H9 (cell line): ENCODE measurements at regions not wholly inside any gene's neighbourhood (a gene's known extent, or its start where the extent isn't known, plus 50 kb on each side); places are given as distances from the start of the nearest gene placed in this dataset.

Experiments
- DNase-seq: peaks from one replicate; pipeline ENCODE4 v3.0.0-alpha.2; 2017
- H2AFZ ChIP-seq: one replicate; pipeline ENCODE4 v1.6.1; 2013; ENCODE audit warnings: mild to moderate bottlenecking, low read length, control low read depth, moderate library complexity
- H2AK5ac ChIP-seq: 2 replicates; pipeline ENCODE4 v1.6.1; 2013; ENCODE audit warnings: low read length, control low read depth, mixed read lengths; ENCODE audit not compliant: insufficient read length
- H2BK120ac ChIP-seq: one replicate; pipeline ENCODE4 v1.6.1; 2013; ENCODE audit warnings: low read depth, mild to moderate bottlenecking, low read length, control low read depth, inconsistent platforms; ENCODE audit not compliant: poor library complexity, severe bottlenecking
- H2BK12ac ChIP-seq: 2 replicates; pipeline ENCODE4 v1.6.1; 2013; ENCODE audit warnings: low read length, control low read depth, mixed read lengths, low read depth; ENCODE audit not compliant: insufficient read length
- H2BK15ac ChIP-seq: 2 replicates; pipeline ENCODE4 v1.6.1; 2013; ENCODE audit warnings: low read depth, low read length, control low read depth
- H2BK20ac ChIP-seq: one replicate; pipeline ENCODE4 v1.6.1; 2013; ENCODE audit warnings: low read depth, mild to moderate bottlenecking, low read length, control low read depth, inconsistent platforms; ENCODE audit not compliant: poor library complexity, severe bottlenecking
- H2BK5ac ChIP-seq: 2 replicates; pipeline ENCODE4 v1.6.1; 2013; ENCODE audit warnings: low read length, control low read depth, mixed read lengths; ENCODE audit not compliant: insufficient read length
- H3K14ac ChIP-seq: 2 replicates; pipeline ENCODE4 v1.6.1; 2013; ENCODE audit warnings: low read length, control low read depth; ENCODE audit not compliant: insufficient read depth
- H3K18ac ChIP-seq: 2 replicates; pipeline ENCODE4 v1.6.1; 2013; ENCODE audit warnings: low read depth, mild to moderate bottlenecking, mixed read lengths, low read length, control low read depth; ENCODE audit not compliant: insufficient read length
- H3K23ac ChIP-seq: 2 replicates; pipeline ENCODE4 v1.6.1; 2013; ENCODE audit warnings: low read length, control low read depth, mixed read lengths, low read depth; ENCODE audit not compliant: insufficient read length
- H3K23me2 ChIP-seq: 2 replicates; pipeline ENCODE4 v1.6.1; 2013; ENCODE audit warnings: low read depth, mild to moderate bottlenecking, mixed read lengths, low read length, control low read depth; ENCODE audit not compliant: insufficient read length, poor library complexity, severe bottlenecking
- H3K27ac ChIP-seq: 2 replicates; pipeline ENCODE4 v1.5.1; 2013; ENCODE audit warnings: low read length, control low read depth, mixed read lengths, low read depth; ENCODE audit not compliant: insufficient read length
- H3K27me3 ChIP-seq: 2 replicates; pipeline ENCODE4 v1.6.1; 2013; ENCODE audit warnings: low read length, control low read depth, inconsistent platforms; ENCODE audit not compliant: insufficient read depth
- H3K4ac ChIP-seq: 2 replicates; pipeline ENCODE4 v1.6.1; 2013; ENCODE audit warnings: low read depth, mild to moderate bottlenecking, control low read depth, inconsistent platforms, low read length, moderate library complexity
- H3K4me1 ChIP-seq: 2 replicates; pipeline ENCODE4 v1.6.1; 2013; ENCODE audit warnings: low read length, control low read depth, inconsistent platforms; ENCODE audit not compliant: insufficient read depth
- H3K4me2 ChIP-seq: 2 replicates; pipeline ENCODE4 v1.6.1; 2013; ENCODE audit warnings: low read length, control low read depth, mixed read lengths; ENCODE audit not compliant: insufficient read length, insufficient read depth
- H3K56ac ChIP-seq: 2 replicates; pipeline ENCODE4 v1.6.1; 2013; ENCODE audit warnings: low read depth, mild to moderate bottlenecking, mixed read lengths, low read length, control low read depth; ENCODE audit not compliant: insufficient read length
- H3K79me1 ChIP-seq: 2 replicates; pipeline ENCODE4 v1.6.1; 2013; ENCODE audit warnings: low read depth, mild to moderate bottlenecking, moderate library complexity, low read length, control low read depth, inconsistent platforms; ENCODE audit not compliant: insufficient read depth, poor library complexity, severe bottlenecking
- H3K79me2 ChIP-seq: 2 replicates; pipeline ENCODE4 v1.6.1; 2013; ENCODE audit warnings: low read length, control low read depth, inconsistent platforms; ENCODE audit not compliant: insufficient read depth
- H3K9ac ChIP-seq: 2 replicates; pipeline ENCODE4 v1.6.1; 2013; ENCODE audit warnings: low read length, control low read depth, mixed read lengths; ENCODE audit not compliant: insufficient read length; ENCODE audit errors: extremely low read depth
- H3K9me3 ChIP-seq: one replicate; pipeline ENCODE4 v1.6.1; 2013; ENCODE audit warnings: low read depth, low read length, inconsistent platforms; ENCODE audit not compliant: control insufficient read depth
- H3T11ph ChIP-seq: one replicate; pipeline ENCODE4 v1.6.1; 2013; ENCODE audit warnings: mild to moderate bottlenecking, low read length, control low read depth, inconsistent platforms
- H4K20me1 ChIP-seq: one replicate; pipeline ENCODE4 v1.6.1; 2013; ENCODE audit not compliant: control insufficient read depth, insufficient read length, insufficient read depth
- H4K5ac ChIP-seq: 2 replicates; pipeline ENCODE4 v1.6.1; 2013; ENCODE audit warnings: low read depth, mild to moderate bottlenecking, mixed read lengths, low read length, control low read depth; ENCODE audit not compliant: insufficient read length
- H4K8ac ChIP-seq: replicated peaks from 2 replicates; pipeline ENCODE4 v1.6.1; 2013; ENCODE audit warnings: low read length, control low read depth, mixed read lengths, low read depth; ENCODE audit not compliant: insufficient read length
- H4K91ac ChIP-seq: 2 replicates; pipeline ENCODE4 v1.6.1; 2013; ENCODE audit warnings: low read depth, mild to moderate bottlenecking, moderate library complexity, mixed read lengths, low read length, control low read depth; ENCODE audit not compliant: insufficient read length
- H3K27ac Mint-ChIP-seq, 3 experiments: 2 replicates in 2 of 3; 3 replicates in 1 of 3; pipeline ENCODE4 v1.8.0; 2020 to 2021; ENCODE audit warnings: mixed read lengths in 3 of 3, mild to moderate bottlenecking in 1 of 3, moderate library complexity in 1 of 3
- H3K27me3 Mint-ChIP-seq: 2 replicates; pipeline ENCODE4 v1.8.0; 2021; ENCODE audit warnings: low read depth, mild to moderate bottlenecking, moderate library complexity, mixed read lengths
- H3K36me3 Mint-ChIP-seq, 3 experiments: 2 replicates in 2 of 3; 3 replicates in 1 of 3; pipeline ENCODE4 v1.8.0; 2020 to 2021; ENCODE audit warnings: low read depth in 3 of 3, mixed read lengths in 3 of 3; ENCODE audit not compliant: insufficient read depth in 1 of 3
- H3K4me1 Mint-ChIP-seq, 2 experiments: 2 replicates each; pipeline ENCODE4 v1.8.0; 2020; ENCODE audit warnings: mixed read lengths in 2 of 2
- H3K4me3 Mint-ChIP-seq, 2 experiments: 2 replicates in 1 of 2; 3 replicates in 1 of 2; pipeline ENCODE4 v1.8.0; 2020 to 2021; ENCODE audit warnings: mild to moderate bottlenecking in 2 of 2, mixed read lengths in 2 of 2, moderate library complexity in 1 of 2
- H3K9me3 Mint-ChIP-seq, 2 experiments: 2 replicates in 1 of 2; 3 replicates in 1 of 2; pipeline ENCODE4 v1.8.0; 2020; ENCODE audit warnings: mild to moderate bottlenecking in 2 of 2, mixed read lengths in 2 of 2, moderate library complexity in 1 of 2
- CTCF ChIP-seq: fragments of 200-600 bp; sonication (generic); conservative IDR thresholded peaks from 3 replicates; pipeline ENCODE4 v1.8.0; 2021; ENCODE audit warnings: antibody characterized with exemption, mild to moderate bottlenecking
- WGBS: extraction: QIAGEN DNeasy Blood & Tissue Kit; methylation state at CpG from one replicate; pipeline ENCODE4 v1.1.7; 2013; ENCODE audit warnings: missing lambda C conversion rate, low lambda C conversion rate, mixed read lengths; ENCODE audit not compliant: insufficient read length; ENCODE audit errors: extremely low coverage; 5-methylcytosine and 5-hydroxymethylcytosine counted together

DNA sequence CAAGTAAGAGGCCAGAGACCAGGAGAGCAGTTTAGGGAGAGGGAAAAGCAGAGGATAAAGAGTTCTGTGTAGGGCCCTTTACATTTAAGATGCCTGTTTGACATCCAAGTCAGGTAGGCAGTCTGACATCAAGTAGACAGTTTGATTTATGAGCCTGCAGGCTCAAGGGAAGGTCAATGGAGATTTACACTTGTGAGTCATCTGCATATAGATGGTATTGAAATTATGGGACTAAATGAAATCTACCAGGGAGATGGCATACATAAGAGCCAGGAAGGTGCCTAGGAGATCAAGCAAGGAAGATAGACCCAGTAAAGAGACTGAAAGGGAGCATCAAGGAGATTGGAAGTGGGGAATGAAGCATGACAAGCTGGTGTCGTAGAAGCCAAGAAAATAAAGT lies 212.4 kb upstream of the PKDCC start:
- no peak overlapping the region for H2BK5ac ChIP-seq

More for the DNA sequence above, 212.4 kb upstream of the PKDCC start:
- Mint-ChIP-seq H3K4me3 (no peak overlapping the region), H3K4me1 (no peaks in the 10 kb centered on the region), H3K27me3 (peaks cover 21% of the 10 kb centered on the region), H3K36me3 (no peaks in the 10 kb centered on the region), H3K9me3 (no peaks in the 10 kb centered on the region), H3K27ac (no peak overlapping the region)
- no peaks in the 10 kb centered on the region for H3K27me3 ChIP-seq
- no peaks in the 10 kb centered on the region for H4K20me1 ChIP-seq
- H3K79me1 ChIP-seq = no peaks in the 10 kb centered on the region
- H3K56ac ChIP-seq = no peak overlapping the region
- no peak overlapping the region for H3K18ac ChIP-seq
- no peak overlapping the region for H3K23ac ChIP-seq
- H3K4me1 ChIP-seq = no peaks in the 10 kb centered on the region
- no peak for TF ChIP-seq CTCF
- no peak for DNase-seq
- H3K27ac ChIP-seq = no peak overlapping the region
- H2AFZ ChIP-seq = no peak overlapping the region
- no peak overlapping the region for H2BK20ac ChIP-seq
- H2AK5ac ChIP-seq = no peak overlapping the region
- no peaks in the 10 kb centered on the region for H3K9me3 ChIP-seq
- H2BK120ac ChIP-seq = no peak overlapping the region
- no peaks in the 10 kb centered on the region for H3K23me2 ChIP-seq
- no peaks in the 10 kb centered on the region for H3K79me2 ChIP-seq
- H3T11ph ChIP-seq = no peak overlapping the region
- no peak overlapping the region for H4K91ac ChIP-seq
- H4K8ac ChIP-seq = no peak overlapping the region
- H3K4me2 ChIP-seq = no peak overlapping the region
- H3K4ac ChIP-seq = no peak overlapping the region
- no peak overlapping the region for H2BK12ac ChIP-seq
- no peak overlapping the region for H2BK15ac ChIP-seq
- WGBS = no CpG with 5 or more reads among the region's 1 CpG
- H3K9ac ChIP-seq = no peak overlapping the region
- H4K5ac ChIP-seq = no peak overlapping the region
- H3K14ac ChIP-seq = no peak overlapping the region
